Effector CD4-positive, alpha-beta T cell (primary cell): ENCODE measurements at regions not wholly inside any gene's neighbourhood (a gene's known extent, or its start where the extent isn't known, plus 50 kb on each side); places are given as distances from the start of the nearest gene placed in this dataset.
"Not testable (repeated sequence)": the region's sequence is repeated elsewhere in the genome, so short reads cannot be mapped to it uniquely, and the experiment has no call there.

Source experiments
- DNase-seq: peaks from one replicate; pipeline ENCODE4 v3.0.0-alpha.2; 2020

DNA sequence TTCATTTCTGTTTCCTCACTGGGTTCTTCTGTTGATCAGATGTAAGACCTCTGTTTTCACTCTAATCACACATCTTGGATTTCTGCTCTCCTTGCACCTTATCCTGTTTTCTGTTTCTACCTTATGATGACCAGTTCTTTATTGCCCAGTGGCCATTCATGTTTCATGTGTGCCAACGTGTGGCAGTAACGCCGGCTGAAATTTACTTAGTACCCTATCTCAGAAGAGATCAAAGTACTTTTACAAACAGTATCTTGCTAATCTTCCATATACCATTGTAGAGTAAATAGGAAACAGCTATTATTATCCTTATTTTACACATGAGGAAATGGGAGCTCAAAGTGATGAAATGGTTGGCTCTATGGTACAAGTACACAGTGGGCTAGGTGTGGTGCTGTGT lies 74.0 kb downstream of the GATA3 start:
- no peak for DNase-seq

- DNase-seq = no peak
Observed at GRCh38 chr10:8129438-8129837, 75.0 kb downstream of the GATA3 start.

DNA sequence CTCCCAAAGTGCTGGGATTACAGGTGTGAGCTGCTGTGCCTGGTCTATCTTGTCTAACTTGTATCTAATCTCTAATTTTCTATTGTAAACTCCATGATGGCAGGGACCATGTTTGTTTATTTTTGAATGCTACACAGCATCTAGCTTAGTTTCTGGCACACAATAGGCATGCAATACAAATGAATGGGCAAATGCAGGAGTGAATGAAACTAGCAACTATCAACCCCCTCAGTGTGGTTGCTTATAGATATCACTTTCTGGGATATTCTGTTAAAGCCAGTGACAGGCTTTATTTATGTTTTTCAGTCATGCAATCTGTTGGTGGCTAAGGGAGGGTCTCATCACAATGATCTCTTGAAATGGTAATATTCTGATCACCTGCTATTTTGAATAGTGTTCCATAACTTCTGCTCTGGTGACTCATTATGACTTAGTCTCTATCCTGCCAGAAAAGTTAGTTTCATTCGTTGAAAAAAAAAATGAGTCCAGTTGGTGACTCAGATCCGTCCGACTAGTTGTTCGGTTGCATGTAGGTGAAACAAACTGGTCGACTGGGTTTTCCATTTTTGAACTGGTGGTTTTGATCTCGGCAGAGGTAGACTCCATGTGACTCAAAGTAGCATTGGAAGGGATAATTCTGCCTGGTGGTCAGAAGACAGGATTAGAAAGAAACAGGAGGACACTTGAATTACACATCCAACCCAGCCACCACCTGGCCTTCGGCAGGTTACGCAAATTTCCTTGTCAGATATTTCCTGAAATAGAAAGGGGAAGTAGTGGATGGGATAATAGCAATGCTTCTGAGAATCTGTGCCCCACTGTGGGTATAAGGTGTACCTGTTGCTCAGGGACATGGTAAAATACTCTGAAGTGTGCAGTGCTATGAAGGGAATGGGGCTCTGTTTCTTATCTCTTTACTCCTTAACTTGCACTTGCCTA lies 76.8 kb downstream of the GATA3 start:
- no peak for DNase-seq

GRCh38 chr10:8133146-8133545 lies 78.7 kb downstream of the GATA3 start:
- no peak for DNase-seq

GRCh38 chr10:8136736-8137135 lies 82.2 kb downstream of the GATA3 start:
- no peak for DNase-seq

GRCh38 chr10:8137272-8137681 lies 82.8 kb downstream of the GATA3 start:
- DNase-seq = no peak

- no peak for DNase-seq
Observed at GRCh38 chr10:8137726-8138125, 83.2 kb downstream of the GATA3 start.

GRCh38 chr10:8138471-8138870 lies 84.0 kb downstream of the GATA3 start:
- no peak for DNase-seq

DNA sequence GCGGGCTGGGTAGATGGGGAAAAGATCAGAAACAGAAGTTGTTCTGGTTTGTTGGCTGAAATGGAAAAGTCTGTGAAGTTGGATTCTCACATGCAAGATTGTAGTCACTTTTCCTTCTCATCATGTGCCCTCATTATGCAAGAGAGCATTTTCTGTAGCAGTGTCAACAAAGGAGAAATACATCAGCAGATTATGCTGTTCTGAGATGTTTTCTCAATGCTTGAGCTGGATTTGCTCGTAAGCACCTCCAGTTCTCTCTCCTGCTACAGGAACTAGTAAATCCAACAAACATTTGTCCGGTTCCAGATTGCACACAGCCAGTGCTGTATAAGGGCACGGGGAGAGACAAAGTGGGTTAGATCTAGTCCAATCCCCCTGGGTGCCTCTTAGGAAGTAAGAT lies 90.0 kb downstream of the GATA3 start:
- DNase-seq = no peak

DNA sequence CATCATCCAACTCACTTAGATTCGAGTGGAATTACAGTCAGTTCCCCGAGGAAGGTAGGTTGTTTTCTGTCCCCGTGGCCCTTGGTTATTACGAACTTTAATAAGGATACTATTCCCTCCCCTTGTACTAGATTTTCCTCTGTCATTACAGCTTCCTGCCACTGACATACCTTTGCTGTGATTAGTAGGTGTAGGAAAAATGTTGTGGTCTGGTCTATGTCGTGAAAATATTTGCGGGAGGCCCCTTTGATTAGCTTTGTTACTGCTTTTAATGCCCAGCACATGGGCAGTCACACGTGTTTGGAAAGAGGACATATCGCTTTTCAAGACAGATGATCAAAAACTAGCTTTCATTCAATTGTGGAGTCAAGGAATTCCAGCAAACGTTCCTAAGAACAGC lies 92.2 kb downstream of the GATA3 start:
- no peak for DNase-seq

DNA sequence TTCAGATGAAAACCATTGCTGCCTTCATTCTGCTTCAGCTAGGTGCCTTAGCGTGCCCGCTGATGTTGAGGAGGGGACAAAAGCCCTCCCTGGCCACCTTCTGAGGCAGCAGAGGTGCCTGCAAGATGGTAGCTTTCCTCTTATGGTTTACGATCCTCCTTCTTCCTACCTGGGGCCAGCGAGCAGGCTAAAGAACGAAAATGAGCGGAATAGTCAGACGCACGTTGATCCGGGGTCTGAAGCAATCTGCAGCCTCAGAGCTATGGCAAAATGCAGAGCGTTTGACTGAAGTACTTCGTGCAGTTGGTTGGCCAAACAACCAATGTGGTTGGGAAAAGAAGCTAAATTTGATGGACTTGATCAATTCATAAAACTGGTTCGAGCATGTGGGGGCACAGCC lies 95.5 kb downstream of the GATA3 start:
- no peak for DNase-seq

- no peak for DNase-seq
Observed at GRCh38 chr10:8150401-8150905, 96.0 kb downstream of the GATA3 start.

DNA sequence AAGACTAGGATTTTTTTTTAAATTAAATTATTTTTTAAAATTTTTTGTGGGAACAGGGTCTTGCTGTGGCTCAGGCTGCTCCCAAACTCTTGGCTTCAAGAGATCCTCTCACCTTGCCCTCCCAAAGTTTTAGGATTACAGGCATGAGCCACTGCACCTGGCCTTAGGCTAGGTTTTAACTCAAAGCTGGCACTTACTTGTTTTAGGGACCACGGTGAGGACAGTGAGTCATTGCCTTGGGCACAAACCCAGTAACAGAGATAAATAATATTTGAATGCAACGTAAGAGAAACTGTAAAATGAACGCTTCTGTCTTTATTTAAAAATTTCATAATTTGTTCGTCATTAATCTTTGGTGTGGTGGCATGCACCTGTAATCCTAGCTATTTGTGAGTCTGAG lies 96.6 kb downstream of the GATA3 start:
- DNase-seq = no peak

- DNase-seq = no peak
Observed at GRCh38 chr10:8156918-8157317, 102.4 kb downstream of the GATA3 start.

GRCh38 chr10:8158193-8159071 lies 103.9 kb downstream of the GATA3 start:
- DNase-seq = no peak

- no peak for DNase-seq
Observed at GRCh38 chr10:8159341-8160165, 105.1 kb downstream of the GATA3 start.

DNA sequence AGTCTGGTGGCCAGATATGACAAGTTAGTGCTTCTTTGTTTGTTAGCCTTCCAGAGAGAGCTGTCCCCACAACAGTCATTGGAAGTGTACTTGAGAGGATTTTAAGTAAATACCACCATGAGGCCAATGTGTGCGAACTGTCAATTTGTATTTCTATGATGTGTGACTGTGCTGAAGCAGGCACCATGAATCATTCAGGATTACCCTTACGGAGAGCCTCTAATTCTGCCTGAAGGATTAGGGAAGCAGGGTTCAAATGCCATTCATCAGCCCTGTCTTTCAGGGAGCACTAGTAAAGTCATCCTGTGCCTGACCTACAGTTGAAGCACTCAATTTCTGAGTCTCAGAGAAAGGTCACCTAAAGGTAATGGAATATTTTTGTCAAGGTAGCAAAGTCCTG lies 109.3 kb downstream of the GATA3 start:
- no peak for DNase-seq

DNA sequence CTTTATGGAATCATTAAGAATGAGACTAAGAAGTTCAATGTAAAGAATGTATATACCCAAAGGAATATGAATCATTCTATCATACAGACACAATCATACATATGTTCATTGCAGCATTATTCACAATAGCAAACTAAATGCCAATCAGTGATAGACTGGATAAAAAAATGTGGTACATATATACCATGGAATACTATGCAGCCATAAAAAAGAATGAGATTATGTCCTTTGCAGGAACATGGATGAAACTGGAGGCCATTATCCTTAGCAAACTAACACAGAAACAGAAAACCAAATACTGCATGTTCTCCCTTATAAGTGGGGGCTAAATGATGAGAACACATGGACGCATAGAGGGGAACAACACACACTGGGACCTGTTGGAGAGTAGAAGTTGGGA lies 110.2 kb downstream of the GATA3 start:
- DNase-seq = not testable (repeated sequence)

DNA sequence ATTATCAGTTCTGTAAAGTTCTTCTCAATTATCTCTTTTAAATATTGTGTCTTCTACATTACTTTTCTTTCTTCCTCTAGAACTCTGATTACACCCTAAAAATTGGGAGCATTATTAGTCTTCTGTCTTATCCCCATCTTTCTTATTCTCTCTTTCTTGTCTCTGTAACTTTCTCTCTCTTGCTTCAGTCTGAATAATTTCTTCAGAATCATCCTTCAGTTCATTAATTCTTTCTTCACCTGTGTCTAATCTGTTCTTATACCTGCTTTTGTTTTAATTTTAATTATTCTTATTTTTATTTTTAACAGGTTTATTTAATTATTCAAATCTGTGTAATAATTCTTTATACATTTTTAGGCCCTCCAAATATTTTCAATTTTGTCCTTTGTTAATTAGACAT lies 114.3 kb downstream of the GATA3 start:
- no peak for DNase-seq

DNA sequence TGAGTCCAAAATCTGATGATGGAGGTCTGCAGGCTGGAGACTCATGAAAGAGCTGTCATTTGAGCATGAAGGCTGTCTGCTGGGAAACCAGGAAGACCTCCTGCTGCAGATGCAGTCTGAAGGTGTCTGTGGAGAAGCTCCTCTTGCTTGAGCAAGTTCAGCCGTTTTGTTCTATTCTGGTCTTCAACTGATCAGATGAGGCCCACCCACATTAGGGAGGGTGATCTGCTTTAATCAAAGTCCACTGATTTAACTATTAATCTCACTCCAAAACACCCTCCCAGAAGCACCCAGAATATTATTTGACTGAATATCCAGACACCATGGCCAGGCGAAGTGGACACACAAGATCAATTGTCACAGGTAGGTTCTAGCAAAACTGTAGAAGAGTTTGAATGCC lies 116.5 kb downstream of the GATA3 start:
- DNase-seq = no peak

DNA sequence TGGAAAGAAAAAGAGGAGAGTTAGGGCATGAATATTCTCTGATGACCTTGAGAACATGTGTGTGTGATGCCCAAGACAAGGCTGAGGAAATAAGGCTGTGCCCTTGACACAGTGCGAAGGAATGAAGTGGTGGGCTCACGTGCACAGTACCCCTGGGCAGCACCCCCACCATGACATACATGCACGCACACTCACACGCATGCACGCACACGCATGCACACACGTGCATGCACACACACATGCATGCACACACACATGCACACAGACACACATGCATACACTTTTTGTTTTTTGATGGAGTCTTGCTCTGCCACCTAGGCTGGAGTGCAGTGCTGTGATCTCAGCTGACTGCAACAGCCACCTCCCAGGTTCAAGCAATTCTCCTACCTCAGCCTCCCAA lies 118.1 kb downstream of the GATA3 start:
- DNase-seq = no peak

- no peak for DNase-seq
Observed at GRCh38 chr10:8173243-8173865, 118.9 kb downstream of the GATA3 start.
